LNCaP clone FGC (cell line): ENCODE measurements at regions not wholly inside any gene's neighbourhood (a gene's known extent, or its start where the extent isn't known, plus 50 kb on each side); places are given as distances from the start of the nearest gene placed in this dataset.

Source experiments
- DNase-seq: peaks from one replicate; pipeline ENCODE4 v3.0.0-alpha.2; 2011; ENCODE audit warnings: low read depth
- H3K4me3 ChIP-seq: 2 replicates; pipeline ENCODE4 v1.5.1; 2011; ENCODE audit warnings: mild to moderate bottlenecking, low read depth, low read length, control low read depth
- CTCF ChIP-seq: IDR thresholded peaks from 2 replicates; pipeline ENCODE4 v1.5.1; 2012; ENCODE audit warnings: mild to moderate bottlenecking; ENCODE audit not compliant: control insufficient read depth, insufficient read depth; ENCODE audit errors: extremely low read depth

- H3K4me3 ChIP-seq, result no peak overlapping the region
- TF ChIP-seq CTCF, result no peak
- no peak for DNase-seq
Observed at GRCh38 chr4:14262221-14262620, 634.7 kb upstream of the BOD1L1 start.

GRCh38 chr4:14264437-14264836 is 636.9 kb upstream of the BOD1L1 start:
- TF ChIP-seq CTCF, result no peak
- DNase-seq, result no peak
- no peak overlapping the region for H3K4me3 ChIP-seq

- no peak overlapping the region for H3K4me3 ChIP-seq
- no peak for DNase-seq
- no peak for TF ChIP-seq CTCF
Observed at GRCh38 chr4:14265651-14266050, 638.1 kb upstream of the BOD1L1 start.

GRCh38 chr4:14267373-14268060 is 640.0 kb upstream of the BOD1L1 start:
- no peak for TF ChIP-seq CTCF
- H3K4me3 ChIP-seq, result no peak overlapping the region
- DNase-seq, result no peak

- DNase-seq, result no peak
- no peak overlapping the region for H3K4me3 ChIP-seq
- no peak for TF ChIP-seq CTCF
Observed at GRCh38 chr4:14269824-14270223, 642.3 kb upstream of the BOD1L1 start.

- DNase-seq, result no peak
- H3K4me3 ChIP-seq, result no peak overlapping the region
- no peak for TF ChIP-seq CTCF
Observed at GRCh38 chr4:14272206-14272605, 644.7 kb upstream of the BOD1L1 start.

GRCh38 chr4:14277505-14277904 is 650.0 kb upstream of the BOD1L1 start:
- no peak for TF ChIP-seq CTCF
- no peak overlapping the region for H3K4me3 ChIP-seq
- no peak for DNase-seq
